Hematopoietic multipotent progenitor cell (in vitro differentiated cells): ENCODE measurements at regions not wholly inside any gene's neighbourhood (a gene's known extent, or its start where the extent isn't known, plus 50 kb on each side); places are given as distances from the start of the nearest gene placed in this dataset.
A peak's percentile ranks its signal among the peaks of the same experiment; 100 is the strongest.

Experiments used
- DNase-seq, 3 donors: peaks; one replicate each; pipeline ENCODE4 v3.0.0-alpha.2; 2011 to 2015; ENCODE audit warnings: low read depth in 2 of 3, low spot score in 2 of 3

DNA sequence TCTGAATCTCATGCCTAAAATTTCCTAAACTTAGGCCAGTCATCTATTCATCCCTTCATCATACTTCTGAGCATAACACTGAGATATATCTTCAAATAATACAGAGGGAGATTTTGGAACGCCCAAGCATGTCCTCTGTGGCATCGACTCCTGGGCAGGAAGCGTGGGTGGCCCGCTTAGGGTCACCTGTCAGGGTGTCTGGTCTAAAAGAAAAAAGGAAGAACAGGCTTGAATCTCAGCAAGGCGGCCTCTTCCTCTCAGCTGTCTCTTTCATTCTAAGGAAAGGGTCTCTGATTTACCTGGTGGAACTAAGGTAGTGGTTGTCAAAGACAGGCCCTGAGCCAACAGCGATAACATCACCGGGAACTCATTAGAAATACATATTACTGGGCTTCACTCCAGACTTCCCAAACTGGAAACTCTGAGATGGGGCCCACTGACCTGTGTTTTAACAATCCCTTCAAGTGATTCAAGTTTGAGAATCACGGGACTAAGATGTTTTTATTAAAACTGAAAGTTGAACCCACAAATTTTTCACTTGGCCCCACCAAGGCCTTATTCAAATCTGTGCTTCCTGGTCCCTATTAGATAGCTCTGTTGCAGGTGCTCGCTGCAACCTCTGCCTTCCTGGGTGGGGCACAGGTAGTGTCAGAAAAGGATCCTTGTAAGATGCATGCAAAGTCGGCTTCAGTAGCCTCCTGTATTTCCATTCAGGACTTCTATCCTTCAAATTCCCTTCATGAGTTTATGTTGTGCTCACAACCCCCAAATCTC, 162.3 kb upstream of the CCDC68 start:
- no peak for DNase-seq

DNA sequence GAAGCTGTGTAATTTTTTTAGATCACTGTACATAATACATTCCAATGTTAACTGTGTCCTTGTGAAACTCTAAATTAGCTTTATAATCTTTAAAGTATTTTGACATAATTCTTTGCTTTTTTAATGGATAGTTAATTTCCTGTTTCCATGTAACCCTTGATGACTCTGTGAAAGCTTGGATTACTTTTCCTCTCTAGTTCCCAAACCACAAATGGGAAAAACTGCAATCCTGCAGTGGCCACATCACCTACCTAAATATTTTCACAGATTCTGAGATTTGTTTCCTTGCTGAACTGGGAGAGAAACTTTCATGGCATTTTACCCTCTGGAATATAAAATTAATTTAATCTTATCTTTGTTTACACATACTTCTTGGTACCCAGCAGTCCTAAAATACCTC, 161.6 kb upstream of the CCDC68 start:
- no peak for DNase-seq

DNA sequence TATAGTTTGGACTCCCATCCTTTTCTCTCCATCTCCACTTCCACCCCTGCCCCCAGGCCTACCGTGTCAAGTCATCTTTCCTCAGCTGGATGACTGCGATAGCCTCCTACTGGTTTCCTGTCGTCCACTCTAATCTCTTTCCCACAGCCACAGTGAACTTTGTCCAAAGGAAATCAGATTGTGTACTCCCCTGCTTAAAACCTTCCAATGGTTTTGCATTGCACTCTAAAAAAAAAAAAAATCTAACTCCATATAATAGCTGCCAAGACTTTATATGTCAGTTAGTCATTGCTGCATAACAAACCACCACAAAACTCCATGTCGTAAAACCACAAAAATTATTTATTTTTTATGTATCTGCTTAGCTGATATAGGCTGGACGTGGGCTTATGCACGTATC, 160.2 kb upstream of the CCDC68 start:
- DNase-seq: peak in 2 of 3 donors; percentile 12 to 34

DNA sequence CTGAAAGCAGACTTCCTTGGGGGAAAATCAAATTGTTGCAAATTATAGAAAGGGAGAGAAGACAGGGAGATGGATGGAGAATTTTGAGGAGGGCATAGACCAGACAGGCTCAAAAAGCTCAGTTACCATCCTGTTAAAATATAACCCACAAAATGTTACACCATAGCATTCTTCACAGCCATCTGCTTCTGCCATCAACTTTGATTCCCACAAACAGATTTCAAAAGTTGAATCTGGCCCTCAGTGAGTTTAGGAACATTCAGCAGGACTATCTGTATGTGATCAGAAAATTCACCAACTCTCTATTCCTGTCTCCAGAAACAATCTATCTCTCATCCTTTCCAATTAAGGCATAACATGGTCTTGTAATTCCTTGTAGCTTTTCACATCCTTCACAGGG, 159.8 kb upstream of the CCDC68 start:
- no peak for DNase-seq

DNA sequence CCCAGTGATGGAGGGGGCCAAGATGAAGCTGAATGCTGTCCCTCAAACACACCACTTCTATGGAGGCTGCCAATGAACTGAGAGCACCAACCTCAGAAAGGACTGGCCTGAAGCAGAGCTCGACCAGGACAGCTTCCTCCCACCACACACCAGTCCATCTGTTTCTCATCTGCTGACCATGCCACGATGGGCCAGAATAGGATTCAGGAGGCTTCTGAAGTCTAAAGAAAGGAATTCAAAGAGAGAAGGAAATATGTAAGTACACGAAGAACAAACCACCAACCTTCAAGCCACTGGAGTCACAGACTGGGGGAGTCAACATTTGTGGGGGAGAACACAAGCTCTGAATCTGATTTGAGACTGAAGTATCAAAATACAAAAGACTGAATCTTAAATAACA, 157.6 kb upstream of the CCDC68 start:
- DNase-seq: no peak

DNA sequence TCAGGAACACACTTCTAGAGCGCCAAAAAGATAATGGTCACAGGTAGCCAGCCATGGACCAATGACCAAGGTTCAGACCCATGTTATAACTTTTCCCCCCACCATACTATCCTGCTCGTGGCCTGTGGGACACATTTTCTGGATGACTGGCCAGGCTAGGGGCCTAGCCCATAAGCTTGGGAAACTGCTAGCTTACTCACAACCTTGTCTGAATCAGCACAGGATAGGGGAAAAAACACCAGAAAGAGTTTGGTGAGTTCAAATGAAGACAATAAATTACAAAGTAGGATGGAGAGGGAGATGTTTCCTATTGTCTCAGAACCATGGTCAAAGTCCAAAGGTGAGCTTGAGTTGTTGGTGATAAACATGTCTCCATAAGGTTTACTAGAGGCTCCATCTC, 156.3 kb upstream of the CCDC68 start:
- DNase-seq: no peak

DNA sequence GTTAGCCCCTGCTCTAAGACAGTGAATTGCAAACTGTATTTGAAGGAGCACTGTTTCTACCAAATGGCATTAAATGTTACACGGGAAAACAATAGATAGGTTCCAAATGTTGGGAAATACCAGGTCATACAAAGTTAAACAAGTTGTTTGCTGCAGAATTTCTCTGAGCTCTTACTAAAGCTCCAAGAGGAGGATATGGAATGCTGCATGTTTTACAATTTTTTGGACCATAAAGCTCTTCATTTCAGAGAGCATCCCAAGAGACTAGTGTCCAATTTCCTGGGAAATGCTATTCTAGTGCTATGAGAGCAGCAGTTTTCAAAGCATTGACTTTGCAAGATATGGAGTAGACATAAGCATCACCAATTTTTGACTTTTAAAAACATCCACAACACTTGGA, 155.6 kb upstream of the CCDC68 start:
- no peak for DNase-seq

DNA sequence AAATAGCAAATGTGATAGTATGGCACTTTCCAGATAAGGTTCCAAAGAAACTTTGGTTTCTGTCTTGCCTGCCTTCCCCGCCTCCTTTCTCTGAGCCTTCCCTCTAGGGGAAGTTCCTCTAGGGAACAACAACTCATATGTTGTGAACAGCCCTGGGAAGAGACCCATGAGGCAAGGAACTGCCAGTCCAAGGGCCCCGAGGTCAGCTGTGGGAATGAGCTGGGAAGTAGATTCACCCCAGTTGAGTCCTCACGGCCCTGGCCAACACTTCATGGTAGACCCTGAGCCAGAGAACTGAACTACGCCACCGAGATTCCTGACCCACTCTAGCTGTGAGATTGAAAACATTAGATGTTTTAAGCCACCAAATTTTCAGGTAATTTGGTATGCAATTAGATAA, 154.5 kb upstream of the CCDC68 start:
- no peak for DNase-seq

DNA sequence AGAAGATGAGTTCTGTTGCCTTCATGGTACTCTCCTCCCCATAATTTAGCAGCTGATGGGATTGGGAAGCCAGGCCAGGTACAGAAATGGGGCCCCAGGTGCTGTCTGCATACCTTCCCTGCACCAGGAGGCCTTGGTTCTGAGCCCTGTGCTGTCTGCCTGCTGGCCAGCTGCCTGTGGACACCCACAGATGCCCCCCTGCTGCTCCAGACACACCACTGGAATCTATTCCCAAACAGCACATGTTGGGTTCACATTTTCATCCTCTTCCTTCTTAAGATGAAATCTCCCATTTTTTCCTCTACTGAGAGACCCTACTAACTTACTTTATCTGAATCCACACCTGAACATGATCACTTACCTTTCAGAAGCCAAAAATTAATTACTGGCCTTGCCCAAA, 152.0 kb upstream of the CCDC68 start:
- DNase-seq: no peak

DNA sequence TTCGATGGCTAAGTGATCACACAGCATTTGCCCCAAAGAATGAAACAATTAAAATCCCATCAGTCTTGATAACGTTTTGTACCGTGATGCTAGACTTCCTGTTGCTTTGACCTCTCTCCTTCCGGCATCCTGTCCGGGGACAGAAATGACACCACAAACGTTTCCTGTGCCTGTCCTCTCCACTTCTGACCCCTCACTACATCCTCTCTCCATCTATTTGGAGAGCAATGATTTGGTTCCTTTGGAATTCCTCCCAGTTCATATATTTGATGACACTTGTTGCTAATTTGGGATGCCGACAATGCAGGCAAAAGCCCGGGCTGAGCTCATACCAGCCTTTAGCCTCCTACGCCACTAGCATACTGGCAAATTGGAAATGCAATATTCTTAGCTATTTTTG, 151.2 kb upstream of the CCDC68 start:
- no peak for DNase-seq

DNA sequence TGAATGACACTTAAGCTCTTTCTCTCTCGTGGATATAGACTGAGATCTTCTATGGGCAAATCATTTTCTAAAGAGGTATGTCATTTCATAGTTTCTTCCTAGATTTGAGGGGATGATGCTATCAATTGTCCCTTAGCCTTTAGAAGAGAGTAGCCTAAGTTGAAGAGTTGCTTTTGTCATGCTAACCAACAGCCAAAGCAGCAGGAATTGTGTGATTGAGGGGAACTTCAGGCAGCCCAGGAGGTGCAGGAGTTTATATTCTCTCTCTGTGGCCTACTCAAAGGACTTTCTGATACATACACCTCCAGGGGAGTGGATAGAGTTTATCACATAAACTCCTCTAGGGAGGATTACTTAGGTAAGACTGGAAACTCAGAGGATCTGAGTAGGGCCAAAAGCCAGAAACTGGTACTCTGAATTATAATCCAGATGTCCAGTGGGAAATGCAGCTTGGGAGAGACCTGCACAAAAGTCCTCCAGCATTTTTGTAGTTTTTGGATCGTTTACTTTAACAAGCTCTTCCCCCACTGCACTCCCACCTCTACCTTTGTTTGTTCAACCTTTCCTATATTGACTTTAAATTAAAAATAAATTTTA, 150.7 kb upstream of the CCDC68 start:
- no peak for DNase-seq

DNA sequence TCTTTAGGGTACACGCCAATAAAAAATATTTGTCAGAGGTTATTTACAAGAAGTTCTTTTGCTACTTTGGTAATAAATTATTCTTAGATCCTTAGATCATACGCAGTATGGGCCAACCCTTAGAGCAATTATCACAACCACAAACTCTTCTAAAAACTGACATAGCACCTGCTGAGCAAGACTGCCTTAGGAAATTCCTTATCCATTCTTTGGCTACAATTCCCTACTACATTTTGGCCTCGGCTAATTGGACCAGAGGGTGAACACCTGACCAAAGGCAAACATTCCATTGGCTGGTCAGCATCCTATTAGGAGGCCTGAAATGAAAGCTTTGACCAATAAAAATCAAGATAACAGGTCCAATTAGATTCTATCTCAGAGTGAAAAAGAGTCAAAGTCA, 147.6 kb upstream of the CCDC68 start:
- no peak for DNase-seq

DNA sequence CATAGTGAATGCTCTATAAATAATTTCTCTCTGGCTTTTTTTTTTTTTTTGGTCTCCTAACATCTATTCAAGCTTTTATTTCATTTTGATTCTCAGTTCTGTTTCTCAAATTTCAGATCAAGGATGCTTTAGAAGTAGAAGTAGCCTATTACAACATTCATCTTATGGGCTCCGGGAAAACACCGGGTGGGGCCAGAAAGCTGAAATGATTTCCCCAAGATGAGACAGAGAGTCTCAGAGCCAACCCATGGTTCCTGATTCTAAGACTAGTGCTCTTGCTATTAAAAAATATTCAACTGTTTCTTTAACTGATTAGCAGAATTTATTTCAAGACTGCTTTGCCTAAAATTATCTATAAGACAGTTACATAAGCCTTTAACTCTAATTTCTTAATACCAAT, 147.2 kb upstream of the CCDC68 start:
- no peak for DNase-seq

DNA sequence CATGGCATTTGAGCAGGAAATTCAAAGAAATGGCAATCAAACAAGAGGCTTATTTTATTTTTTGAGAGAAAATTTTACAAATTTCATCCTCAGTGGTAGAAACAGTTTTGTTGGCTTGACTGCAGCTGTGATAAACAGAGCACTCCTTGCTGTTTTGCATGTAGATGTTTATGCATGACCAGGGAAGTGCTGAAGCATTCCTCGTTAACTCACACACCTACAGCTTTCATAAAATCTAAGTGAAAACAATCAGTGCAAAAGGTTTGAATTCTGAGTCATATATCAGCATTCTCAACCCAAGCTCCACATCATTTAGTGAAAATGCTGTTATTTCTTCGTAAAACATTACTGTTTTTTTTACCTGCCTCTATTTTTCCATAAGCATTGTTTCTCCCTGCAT, 146.6 kb upstream of the CCDC68 start:
- no peak for DNase-seq

DNA sequence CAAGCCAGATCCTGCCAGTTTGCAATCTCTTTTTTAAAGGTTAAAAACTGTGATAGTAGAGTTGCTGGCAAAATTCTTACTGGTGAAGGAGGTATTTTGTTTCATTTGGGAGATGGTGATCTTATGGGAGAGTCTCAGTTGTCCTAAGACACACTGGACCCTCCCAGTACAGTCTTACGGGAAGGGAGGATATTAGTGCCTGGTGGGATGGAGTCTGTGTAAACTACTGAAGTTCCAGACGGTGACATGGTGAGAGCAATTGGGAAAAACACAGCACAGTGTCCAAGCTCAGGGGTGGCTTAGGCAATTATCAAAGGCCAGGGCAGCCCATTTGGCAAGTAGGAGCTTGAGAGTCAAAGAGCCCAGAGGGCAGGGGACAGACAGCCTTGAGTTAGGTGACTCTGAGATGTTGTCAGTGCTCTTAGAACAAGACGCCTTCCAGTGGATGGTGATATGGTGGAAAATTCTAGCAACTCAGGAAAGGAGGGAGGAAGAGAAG, 143.7 kb upstream of the CCDC68 start:
- no peak for DNase-seq

DNA sequence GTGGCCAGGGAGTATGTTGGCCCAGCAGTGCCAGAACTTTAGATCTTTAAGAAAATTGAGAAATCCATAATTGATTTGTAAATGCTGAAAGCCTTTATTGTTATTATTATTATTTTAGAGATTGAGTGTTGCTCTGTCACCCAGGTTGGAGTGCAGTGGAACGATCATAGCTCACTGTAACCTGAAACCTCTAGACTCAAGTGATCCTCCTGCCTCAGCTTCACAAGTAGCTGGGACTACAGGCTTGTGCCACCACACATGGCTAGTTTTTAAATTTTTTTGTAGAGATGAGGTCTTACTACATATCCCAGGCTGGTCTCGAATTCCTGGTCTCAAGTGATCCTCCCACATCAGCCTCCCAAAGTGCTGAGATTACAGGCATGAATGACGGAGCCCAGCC, 143.2 kb upstream of the CCDC68 start:
- no peak for DNase-seq

DNA sequence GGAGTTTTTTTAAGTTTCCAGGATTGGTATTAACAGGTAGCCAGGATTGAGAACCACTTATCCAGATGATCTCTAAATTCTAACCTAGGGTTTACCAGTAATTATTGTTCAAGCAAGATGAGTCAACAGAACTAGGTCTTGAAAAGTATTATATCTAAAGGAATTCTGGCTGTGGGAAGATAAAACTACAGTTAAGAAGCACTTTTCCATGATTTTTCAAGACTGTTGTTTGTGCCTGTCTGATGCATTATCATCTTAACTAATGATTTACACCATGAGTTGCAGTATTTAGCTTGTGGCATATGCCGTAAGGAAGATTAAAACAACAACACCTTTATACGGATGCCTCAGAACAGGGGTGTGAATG, 142.2 kb upstream of the CCDC68 start:
- no peak for DNase-seq

DNA sequence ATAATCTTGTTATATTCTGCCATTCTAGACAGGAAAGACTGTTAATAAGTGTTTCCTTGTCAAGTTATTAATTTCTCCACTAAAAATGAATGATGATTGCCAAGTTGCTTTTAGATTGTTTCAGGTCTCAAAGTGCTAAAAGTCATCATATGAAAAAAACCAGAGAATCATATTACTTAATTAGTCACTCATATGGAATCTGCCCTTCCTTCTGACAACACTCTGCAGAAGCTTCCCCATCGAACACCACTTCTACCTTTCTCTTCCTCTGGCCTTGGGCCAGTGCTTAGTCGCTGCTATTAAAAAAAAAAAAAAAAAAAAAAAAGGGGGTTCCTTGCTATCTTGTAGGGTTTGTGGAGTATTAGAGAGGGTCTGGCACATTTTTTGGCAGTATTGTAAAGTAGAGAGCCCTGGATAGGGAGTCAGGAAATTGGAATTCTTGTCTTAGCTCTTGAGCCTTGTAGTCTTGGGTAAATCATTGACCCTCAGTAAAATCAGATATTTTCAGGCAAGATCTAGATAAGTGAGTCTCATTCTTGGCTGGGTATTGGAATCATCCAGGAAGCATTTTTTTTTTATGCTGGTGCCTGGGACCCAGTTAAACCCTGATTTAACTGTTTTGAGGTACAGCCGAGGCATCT, 141.7 kb upstream of the CCDC68 start:
- DNase-seq: no peak

DNA sequence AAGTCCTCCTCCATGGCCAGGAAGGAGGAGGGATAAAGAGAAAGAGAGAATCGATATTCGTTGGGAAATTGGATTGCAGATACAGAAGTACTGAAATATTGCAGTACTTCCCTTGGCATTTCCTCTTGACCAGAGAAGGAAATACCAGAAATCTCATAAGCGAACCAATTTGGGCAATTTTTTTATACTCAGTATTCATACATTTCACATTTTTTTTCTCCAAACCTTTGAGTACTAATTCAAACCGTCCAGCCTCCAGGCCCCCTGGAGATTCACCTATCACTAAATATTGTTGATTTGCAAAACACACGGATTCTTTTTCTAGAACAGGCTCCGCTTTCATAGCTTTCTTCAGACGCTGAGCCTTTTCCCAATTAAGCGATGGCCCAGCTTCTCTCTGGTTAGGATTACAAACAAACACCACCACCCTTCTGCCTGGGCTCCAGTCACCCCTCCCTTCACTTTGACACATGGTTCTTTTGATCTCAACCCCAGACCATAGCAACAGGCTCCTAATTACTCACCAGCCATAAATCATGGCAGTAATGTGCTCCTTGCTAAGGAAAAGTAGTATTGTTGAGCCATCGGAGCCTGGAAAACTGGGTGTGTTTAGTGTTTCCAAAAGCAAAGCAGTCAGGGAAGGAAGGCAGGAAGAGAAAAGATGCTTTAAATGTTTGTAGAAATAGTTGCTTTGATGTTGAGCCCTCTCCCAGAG, 138.4 kb upstream of the CCDC68 start:
- DNase-seq: no peak

DNA sequence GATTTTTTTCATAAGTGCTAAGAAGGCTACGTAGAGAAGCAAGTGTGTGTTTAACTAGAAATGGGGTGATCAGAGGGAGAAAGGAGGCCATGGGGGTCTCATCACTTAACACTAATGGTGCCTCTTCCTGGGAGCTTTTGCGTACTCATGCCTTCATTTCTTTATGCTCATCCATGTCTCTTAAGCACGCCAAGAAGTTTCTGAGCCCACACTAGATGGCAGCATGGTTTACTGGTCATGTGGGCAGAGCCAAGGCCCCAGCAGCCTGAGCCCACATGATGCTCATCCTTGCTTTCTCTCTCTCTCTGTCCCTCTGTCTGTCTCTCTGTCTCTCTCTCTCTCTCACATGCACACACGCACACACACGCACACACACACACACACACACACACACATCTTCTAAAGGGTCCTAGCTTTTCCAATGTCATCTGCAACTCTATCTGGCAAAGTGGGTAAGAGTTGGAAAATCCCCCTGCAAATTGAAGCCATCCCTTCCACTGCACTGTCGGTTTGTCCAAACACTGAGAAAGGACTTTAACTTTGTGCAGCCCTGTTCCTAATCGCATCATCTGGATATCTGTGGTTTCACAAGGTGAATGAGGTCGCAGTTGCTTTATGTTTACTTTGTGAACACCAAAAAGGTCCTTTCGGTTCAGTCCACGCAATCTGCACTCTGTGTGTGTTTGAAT, 137.1 kb upstream of the CCDC68 start:
- peak in 2 of 3 donors; percentile 31 to 58 for DNase-seq

DNA sequence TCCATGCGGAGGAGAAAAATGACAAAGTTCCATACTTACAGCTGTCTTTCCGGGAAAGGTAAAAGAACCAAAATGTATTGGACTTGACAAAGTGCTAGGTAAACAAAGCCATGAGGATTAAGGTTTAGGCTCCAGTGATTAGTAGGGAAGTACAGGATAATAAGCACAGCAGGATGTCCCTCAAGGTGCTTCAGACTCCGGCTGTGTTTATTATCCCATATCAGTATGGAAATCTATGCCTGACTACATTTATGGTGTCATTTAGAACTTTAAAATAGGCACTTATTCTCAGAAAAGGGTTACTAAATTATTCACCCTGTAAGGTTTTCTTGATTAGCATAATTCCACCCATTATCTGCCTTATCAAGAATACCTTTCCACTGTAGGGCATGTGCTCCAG, 136.3 kb upstream of the CCDC68 start:
- no peak for DNase-seq
